ENCODE measurements at regions not wholly inside any gene's neighbourhood (a gene's known extent, or its start where the extent isn't known, plus 50 kb on each side); places are given as distances from the start of the nearest gene placed in this dataset.

DNA sequence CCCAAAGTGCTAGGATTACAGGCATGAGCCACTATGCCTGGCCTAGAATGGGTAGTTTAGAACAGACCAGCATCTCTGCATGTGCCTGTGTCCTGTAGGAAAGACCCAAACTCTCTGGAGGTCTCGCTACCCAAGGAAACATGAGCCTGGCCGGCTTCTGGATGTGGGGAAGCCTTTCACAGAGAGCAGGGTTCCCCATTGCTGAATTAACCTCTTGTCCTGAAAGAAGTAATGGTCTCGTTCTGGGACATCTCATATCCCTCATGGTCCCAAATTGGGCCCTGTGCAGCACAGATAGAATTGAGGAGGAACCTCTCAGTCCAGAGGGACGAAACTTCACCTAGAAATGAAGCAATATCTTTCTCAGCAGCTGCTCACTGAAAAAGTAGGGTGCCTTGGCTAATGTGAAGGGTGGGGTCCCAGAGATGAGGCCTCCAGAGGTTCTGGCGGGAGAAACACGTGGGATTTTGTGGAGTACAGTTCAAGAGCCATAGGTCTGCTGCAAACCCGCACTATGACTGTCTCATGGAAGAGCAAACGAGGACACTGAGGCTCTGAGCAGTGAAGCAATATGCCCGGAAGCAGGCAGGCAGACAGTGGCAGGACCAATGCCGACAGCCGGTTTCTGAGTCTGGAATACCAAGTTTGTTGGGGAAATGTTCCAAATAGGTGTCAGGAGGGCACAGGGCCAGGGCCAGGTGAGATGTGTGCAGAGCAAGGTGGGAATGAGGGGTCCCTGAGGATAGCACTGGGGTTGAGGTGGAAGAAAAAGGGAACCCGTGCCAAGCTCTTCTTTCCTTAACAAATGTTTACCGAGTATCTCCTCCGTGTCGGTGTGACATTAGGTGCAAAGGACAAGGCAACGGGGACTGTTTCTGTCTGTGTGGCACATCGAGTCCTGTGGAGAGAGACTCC lies 121.0 kb upstream of the TWIST2 start:
- no peak for DNase-seq

DNA sequence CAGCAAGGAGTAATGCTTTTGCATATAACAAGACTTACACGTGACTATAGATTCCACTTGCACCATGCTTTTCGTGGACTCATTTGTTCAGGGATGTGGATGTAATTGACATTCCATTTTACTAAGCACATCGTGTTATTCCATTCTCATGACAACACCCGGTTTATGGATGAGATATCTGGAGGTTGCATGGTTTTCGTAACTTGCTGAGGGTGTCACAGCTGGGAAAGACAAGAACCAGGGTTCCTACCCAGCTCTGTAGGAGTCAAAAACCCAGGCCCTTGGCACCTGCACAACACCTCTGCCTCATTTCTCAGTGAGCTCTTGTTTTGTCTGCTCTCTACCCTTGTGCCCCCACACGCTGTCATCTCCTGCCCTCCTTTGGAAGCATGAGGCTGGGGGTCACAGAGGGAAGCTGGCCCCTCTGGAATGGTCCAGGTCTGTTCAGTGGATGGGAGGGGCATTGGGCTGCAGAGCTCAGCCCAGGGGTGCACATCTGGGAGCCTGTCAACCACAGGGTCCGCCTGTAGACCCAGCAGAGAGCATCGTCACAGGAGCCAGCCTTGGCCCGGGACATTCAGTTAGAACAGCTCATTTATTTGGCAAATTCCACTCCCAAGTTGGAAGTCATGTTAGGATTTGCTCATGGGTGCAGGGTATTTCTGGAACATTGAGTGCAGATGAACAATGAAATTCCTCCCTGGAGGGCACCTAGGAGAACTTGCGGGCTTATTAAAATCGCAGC lies 120.1 kb upstream of the TWIST2 start:
- DNase-seq = peak; percentile 80

DNA sequence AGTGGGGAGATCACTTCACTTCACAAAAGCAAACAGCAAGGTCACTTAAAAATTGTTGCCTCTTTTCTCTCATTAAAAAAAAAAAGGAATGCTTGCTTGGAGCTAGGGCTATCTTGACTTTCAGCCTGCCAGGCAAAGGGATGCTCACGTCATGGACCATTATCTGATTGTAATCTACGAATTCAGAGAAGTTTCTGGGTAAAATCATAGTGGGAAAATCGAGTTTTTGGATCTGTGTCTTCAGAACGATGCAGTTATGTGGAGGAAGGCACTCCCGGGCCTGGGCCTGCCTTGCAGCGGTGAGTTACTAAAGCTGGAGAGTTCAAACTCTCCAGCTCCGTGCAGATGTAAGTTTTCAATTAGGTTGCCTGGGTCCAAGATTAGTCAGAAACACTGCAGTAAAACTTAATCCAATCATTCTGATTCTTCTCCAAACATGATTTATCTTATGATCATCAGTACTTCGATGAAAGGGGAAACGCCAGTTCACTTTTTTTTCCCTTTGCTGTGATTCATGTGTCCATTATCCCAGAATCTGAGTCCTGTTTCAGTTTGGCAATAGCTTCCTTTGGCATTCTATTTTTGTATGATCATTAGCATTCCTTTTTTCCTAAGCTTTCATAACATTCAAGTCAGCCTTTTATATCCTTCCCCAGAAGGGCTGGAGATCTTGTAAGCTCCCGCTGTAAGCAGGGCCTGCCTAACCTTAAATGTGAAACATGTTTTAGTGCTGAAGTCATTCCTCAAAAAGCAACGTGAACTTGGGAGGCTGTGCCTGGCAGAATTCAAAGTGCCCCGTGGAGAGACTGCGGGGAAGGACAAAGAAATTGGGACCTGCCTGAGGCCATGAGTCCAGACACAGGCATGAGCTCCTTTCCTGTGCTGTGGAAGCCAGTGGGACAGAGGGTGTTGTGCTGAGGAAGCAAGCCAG lies 119.3 kb upstream of the TWIST2 start:
- DNase-seq = peak; percentile 90

DNA sequence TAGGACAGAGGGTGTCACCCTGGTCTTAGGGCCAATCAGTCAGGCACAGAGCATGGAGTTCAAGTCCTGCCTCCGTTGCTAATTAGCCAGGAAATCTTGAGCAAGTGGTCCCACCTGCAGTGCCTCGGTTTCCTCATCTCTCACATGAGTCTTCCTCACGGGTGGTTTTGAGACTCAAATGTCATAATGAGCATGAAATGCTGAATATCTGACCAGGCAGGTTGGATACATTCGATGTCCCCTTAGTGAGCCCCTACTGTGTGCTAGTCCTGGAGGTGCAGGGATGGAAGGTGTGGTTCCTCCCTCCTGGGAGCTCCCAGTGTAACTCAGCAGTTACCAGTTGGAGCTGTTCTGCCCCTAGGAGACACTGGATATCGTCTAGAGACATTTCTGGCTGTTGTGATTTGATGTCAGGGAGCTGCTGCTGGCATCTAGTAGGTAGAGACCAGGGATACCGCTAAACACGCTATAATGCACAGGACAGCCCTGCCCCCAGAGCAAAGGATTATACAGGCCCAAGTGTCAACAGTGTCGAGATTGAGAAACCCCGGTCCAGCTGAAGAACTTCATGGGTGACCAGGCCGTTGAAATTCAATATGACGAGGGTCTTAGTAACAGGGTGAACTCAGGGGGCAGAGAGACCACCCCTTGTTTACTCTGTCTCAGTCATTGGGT lies 118.5 kb upstream of the TWIST2 start:
- no peak for DNase-seq

DNA sequence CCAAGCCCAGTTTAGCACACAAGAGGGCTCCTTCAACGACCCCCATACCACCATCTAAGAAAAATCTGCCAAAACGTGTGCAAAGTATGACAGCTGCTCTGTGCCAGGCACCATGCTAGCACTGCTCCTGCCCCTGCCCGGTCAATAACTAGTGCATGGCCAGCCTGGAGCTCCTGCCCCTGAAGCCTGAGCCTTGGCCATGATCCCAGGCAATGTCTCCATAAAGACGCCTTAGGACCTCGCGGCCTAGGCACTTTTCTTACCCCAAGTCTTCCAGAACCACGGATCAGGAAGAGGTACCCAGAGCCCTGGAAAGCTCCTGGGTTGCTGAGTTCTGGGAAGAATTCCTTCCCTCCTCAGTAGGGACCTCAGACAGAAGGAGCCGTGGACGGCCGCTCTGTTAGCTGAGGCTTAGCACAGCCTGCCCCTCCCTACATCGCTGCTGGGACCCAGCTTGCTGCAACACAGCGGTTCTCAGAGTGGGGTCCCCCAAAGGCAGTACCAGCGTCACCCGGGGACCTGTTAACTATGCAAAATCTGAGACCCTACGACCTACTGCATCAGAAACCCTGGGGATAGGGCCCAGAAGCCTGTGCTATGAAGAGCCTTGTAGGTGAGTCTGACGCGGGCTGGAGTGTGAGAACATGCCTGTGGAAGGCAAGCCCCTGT lies 117.8 kb upstream of the TWIST2 start:
- no peak for DNase-seq

DNA sequence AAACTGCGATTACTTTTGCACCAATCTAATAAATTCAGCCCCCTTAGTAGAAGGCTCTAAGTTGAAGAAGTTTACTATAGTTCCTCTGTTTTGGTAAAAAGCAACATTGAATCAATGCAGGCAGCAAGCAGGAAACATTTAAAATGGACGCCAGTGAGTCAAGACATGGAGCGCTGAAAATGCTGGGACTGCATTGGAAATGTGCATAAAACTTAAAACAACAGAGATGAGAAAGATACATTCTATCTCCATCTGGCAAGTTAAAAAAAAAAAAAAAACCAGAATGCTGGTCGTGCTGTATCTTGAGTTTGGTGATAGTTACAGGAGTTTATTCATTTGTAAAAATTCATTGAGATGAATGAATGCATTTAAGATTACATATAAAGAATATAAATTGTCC lies 117.0 kb upstream of the TWIST2 start:
- DNase-seq = no peak

DNA sequence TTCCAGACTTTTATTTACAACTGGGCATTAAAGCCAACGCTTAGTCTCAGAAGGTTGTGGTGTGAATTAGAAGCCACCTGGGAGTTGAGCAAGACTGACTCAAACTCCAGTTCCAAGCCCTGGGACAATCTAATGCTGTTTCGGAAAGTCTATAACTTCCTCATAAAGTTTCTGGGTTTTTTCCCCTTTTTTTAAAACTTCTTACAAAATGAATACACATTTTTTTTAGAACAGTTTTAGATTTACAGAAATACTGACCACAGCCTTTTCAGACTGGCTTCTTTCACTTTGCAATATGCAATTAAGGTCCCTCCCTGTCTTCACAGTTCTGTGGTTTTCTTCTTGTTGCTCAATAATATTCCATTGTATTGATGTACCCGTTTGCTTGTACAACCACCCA lies 115.9 kb upstream of the TWIST2 start:
- no peak for DNase-seq

DNA sequence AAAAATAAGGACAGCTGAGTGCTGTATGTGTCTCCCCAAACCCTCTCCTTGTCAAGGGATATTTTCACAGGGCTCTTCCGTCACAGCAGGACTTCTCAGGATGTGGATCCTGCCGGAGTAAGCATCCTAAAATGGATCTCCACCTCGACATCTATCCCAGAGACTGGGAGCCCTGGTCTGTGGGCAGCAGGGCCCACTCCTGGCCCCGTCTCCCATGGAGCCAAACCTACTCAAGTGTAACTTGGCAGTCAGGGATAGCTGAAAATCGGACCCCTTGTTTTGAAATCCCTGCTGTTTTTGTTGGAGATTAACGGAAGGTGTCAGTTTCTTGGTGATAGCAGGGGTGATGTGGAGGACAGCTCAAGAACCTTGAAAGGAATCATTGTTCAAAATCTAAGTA lies 109.0 kb upstream of the TWIST2 start:
- DNase-seq = no peak

DNA sequence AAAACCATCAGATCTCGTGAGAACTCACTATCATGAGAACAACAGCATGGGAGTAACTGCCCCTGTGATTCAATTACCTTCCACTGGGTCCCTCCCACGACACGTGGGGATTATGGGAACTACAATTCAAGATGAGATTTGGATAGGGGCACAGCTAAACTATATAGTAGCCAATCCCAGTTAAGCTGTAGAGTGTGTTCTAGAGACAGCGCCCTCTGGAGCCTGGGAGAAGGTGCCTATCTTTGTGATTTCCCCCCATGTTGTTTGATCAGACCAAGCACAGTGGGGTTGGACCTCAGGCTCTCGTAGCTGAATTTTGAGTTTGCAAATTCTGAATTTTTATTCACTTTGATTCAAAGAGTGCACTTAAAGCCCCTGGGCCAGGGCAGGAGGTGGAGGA lies 108.2 kb upstream of the TWIST2 start:
- DNase-seq = no peak

DNA sequence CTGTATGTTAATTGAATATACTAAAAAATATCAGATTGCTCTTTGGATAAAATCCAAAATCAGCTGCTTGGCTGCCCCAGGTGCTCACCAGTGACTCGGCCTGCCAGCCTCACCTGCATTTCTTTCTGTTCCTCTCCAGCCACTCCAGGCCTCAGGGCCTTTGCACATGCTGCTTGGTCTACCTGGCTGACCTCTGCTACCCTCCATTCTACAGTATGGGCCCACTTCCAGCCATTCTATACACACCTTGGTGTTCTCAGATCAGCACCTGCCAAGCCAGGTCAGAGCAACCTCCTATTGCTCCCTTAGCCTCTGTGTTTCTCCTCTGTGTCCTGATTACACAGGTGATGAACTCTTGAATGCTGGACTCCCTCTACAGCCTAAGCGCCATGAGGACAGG lies 106.6 kb upstream of the TWIST2 start:
- no peak for DNase-seq

DNA sequence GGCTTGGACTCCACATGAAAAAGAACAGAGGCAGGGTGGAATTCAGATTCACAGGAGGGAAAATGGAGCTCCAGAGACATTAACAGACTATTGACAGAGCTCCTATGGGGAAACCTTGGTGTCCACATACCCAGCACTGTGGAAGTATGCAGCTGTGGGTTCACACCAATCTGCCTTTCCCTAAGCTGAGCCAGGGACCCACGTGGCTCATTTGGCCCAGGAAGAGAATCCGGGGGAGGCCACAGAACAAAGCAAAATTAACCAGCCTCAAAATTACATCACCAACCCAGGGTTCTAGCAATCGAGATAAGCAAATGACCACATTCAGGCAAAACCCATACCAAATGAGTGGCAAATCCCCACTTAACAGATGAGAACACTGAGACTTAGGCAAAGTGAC lies 105.8 kb upstream of the TWIST2 start:
- no peak for DNase-seq

DNA sequence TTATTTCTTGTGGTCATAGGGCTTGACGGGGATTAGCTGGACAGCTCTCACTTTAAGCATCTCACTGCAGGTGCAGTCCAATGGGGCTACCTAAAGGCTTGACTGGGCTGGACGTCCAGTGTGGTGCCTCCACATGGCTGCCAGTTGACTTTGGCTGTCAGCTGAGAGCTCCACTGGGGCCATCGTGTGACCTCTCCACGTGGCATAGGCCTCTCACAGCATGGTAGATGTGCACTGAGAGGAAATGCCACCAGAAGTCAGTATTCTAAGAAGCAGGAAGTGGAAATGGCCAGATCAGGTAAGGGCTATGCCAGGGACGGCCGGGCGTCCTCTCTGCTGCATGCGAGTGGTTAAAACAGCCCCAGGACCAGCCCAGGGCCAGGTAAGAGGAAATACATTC lies 105.2 kb upstream of the TWIST2 start:
- DNase-seq = no peak

DNA sequence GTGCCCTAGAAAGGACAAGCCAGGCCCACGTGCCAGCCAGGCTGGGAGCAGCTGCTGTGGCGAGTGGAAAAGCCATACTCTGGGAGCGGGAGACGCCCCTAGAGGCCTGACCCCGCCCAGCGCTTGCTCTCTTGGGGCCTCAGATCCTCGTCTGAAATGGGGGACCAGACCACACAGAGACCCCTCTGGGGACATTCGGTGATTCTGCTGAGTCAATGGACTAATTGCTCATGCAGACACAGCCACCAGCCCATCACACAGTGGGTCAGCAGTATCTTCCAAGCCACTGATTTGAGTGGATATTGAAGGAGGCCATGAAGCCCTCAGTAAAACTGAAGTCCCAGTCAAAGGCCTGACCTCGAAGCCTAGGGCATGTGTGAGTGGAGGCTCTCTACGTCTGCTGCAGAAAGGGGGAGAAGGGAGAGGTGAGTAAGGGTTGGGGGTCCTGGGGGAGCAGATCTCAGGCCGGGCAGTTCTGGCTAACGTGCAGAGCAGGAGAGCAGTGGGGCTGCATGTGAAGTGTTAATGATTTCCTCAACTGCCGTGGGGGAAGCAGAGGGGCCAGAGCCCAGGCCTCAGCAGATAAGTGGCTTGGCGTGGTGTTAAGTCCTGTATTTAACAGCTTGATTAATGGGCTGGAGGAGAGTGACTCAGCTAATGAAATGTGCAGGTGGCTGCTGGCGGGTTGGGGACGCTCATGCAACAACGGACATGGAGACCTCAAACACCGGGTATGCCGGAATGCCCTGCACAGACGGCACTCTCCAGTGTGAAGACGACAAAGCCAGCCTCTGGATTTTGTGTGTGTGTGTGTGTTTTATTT lies 104.4 kb upstream of the TWIST2 start:
- no peak for DNase-seq

DNA sequence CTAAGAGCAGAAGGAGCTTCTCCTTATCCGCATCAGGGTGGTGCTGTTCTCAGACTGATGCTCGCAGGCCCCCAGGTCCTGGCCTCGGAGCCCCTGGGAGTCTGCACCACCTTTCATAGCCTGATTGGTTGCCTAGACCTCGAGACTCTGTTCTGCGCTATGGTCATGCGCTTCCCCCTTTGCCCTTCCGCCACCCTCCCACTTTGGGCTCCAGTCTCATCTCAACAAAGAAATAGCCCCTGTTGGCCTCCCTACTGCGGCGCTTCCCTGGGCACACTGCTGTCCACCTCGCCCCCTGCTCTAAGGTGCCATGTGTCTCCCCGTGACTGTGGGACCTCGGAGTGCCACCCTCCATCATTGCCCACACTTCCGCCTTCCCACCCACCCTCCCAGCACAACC lies 102.9 kb upstream of the TWIST2 start:
- DNase-seq = no peak

DNA sequence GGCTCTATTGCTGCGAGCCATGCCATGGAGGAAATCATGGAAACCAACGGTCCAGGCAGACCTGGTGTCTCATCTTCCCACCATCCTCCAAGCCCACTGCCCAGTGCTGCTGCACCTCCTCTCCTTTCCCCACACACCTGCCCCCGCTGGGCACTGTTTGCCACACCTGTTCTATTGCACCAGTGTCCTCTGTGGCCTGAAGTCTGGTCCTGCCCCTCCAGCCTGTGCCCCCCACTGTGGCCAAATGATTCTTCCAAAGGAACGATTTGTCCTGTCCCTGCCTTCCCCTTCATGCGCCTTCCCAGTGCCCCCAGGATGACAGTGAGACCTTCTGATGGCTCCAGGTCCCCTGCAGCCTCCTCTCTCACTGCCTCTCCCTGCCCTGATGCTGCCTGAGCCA lies 101.9 kb upstream of the TWIST2 start:
- no peak for DNase-seq

DNA sequence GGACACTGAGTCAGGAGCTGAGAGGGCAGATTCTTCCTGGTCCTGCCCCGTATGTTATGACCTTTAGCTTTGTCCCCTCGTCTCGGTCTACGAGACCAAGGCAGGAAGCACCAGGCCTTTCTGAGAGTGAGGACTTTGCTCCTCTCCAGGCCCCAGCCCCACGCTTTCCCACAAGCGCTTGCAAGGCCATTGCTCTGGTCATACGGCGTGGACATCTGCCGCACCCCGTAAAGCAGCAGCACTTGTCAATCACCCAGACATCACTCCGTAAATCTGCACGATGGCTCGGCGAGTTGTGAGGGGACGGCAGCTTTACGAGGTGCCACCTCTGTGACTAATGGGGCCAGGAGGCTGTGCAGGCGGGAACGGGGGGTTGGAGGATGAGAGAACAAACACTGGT lies 100.8 kb upstream of the TWIST2 start:
- DNase-seq = no peak

DNA sequence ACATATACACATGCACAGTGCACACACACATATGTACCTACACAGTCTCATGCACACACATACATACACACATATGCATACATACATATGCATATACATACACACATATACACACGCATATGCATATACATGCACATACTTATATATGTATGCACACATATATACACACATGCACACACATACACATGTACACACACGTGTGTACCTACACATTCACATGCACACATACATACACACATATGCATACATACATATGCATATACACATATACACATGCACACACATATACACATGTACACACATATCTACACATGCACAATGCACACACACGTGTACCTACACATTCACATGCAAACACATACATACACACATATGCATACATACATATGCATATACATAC lies 100.3 kb upstream of the TWIST2 start:
- DNase-seq = no peak

DNA sequence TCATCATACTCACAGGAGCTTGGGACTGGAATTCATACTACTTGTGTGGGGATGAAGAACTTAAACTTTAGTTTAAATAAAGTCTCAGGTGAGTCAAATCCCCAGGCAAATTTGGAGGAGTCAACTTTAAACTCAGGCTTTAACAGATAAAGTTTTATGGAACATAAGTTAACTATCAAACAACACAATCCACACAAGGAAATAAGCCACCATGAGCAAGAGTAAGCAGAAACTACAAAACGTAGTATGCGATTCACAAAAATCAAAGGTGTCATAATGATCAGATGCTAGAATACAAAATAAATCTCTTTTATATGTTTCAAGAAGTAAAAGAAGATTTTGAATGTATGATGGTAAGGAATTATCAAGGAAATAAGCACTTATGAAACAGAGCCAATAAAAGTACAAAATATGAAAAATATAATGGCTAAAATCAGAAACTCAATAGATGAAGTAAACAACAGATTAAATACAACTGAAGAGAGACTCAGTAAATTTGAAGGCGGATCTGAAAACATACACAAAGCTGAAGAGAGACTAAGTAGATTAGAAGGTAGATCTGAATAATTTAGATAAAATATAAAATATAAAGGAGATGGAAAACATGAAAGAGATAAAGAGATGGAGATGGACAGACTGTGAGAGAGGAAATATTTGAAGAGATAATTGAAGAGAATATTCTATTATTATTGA lies 97.5 kb upstream of the TWIST2 start:
- DNase-seq = no peak

DNA sequence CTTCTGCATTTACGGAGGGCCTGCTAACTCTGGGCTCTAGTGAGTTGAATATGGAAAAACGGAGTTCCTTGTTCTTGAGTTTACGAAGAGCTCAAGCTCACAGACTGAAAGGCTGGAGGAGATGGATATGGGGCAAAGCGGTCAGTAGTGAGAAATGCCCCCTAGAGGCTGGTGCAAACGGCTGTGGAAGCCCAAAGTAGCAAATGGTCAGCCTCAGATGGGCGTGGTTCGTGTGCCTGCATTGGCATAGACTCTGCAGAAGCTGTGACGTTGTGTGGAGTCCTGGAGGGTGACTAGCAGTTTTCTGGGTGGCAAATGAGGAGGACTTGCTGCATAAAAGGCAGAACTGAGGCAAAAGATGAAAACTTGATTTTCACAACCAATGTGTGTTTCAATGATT lies 93.6 kb upstream of the TWIST2 start:
- no peak for DNase-seq

DNA sequence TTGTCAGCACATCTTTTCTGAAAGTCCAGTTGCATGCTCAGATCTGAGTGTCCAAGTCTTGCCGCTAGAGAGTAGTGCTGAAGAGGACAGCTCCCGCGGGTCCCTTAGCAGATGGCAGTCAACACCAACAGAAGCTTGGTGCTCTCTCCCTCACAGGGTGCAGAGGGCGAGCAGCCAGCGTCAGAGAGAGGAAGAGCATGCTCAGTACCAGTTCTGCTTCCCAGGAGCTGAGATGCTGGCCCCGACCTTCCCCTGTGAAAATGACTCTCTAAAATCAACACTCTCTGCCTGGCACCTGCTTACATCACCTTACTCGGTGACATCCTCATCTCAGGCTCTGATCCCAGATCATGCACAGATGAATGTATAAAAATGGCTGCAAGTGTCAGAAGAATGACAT lies 86.0 kb upstream of the TWIST2 start:
- DNase-seq = peak; percentile 43

Measured in fibroblast of skin of scalp (primary cell).